HG03045 (cell line): ENCODE measurements at regions not wholly inside any gene's neighbourhood (a gene's known extent, or its start where the extent isn't known, plus 50 kb on each side); places are given as distances from the start of the nearest gene placed in this dataset.

Experiments used
- ATAC-seq: cut with Tn5 transposase; IDR thresholded peaks from one replicate; pipeline ENCODE4 v1.9.1; 2021; ENCODE audit warnings: mild to moderate bottlenecking, moderate library complexity; ENCODE audit not compliant: unreplicated experiment

- ATAC-seq: no peak
These were observed 269.4 kb downstream of the TCF7L2 start for GRCh38 chr10:113219446-113219845.

DNA sequence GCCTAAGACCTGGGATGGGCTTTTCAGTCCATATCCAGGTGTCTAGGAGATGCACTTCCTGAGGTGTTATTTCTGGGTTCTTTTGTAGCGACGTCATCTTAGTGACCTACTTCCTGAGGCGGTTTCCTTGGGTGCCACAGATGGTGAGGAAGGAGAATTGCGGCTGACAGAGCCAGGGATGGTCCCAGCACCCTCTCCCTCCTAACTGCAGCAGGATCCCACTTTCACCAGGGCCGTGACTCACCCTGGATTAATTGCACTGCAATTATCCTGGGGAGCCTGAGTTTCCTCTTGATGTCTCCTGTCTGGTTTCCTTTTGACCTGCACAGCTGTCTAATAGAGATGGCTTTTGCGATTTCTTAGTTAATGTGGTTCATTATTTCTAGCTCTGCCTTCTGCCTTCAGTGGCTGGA lies 271.7 kb downstream of the TCF7L2 start:
- ATAC-seq: no peak

GRCh38 chr10:113222207-113222606 lies 272.2 kb downstream of the TCF7L2 start:
- no peak for ATAC-seq

DNA sequence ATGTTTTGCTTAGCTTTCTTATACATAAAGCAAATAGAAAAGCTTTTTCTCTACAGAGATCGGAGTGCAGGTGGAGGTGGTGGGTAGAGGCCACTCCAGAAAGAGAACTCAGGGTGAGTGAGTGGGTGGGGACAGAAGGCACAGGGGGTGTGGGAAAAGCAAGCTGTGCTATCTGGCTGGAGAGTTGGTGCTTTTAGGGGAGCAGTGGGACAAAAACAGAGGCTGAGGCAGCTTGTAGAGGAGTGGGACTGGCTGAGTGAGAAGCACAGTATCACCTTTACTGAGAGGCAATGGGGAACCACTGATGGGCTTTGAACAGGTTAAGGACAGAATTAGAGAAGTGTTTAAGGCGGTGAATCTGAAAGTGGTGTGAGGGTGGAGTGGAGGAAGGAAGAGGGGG lies 275.3 kb downstream of the TCF7L2 start:
- ATAC-seq: no peak

DNA sequence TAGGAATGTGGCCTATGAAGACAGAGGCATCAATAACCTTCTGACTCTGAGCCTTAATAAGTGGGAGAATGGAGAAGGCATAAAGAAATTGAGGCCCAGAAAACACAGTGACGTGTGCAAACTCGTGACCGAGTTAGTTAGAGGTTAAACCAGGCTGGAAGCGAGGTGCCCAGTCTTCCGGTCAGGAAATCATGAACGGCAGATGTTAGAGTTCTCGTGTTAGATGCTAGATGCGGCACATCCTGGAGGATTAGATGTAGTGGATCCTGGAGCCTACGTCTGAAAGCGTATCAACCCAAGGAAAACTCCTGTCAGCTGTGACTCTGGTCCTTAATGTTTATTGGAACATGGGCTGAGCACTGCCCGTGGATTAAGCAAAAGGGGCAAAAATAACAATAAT lies 275.9 kb downstream of the TCF7L2 start:
- no peak for ATAC-seq

GRCh38 chr10:113226399-113226798 lies 276.4 kb downstream of the TCF7L2 start:
- ATAC-seq: no peak

GRCh38 chr10:113226831-113227445 lies 276.9 kb downstream of the TCF7L2 start:
- no peak for ATAC-seq

DNA sequence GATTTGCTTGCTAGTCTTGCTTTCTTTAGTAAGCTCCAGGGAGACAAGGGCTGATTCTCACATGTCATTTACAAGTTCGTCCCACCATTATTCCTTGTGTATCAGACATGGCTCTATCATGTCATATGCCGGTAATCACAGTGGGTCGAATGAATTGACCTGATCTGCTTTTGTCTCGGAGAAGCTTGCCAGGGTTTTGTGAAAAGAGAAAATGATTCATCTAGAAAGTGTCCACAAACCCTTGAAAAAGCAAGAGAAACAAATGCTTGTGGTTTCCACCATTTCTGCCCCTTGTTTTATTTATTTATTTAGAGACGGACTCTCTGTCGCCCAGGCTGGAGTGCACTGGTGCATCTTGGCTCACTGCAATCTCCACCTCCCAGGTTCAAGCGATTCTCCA lies 278.5 kb downstream of the TCF7L2 start:
- no peak for ATAC-seq

- ATAC-seq: no peak
These were observed 280.1 kb downstream of the TCF7L2 start for GRCh38 chr10:113230011-113230610.

- peak; percentile 56 for ATAC-seq
These were observed 283.0 kb downstream of the TCF7L2 start for GRCh38 chr10:113232928-113233511.

DNA sequence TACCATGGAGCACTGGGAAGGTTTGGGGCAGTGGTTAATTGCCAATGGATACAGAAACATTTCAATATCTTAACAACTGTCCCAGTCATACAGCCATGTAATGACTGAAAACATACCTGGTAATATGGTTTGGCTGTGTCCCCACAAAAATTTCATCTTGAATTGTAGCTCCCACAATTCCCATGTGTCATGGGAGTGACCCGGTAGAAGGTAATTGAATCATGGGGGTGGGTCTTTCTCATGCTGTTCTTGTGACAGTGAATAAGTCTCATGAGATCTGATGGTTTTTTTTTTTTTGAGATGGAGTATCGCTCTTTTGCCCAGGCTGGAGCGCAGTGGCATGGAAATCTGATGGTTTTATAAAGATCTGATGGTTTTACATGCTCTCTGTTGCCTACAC lies 284.4 kb downstream of the TCF7L2 start:
- ATAC-seq: no peak

DNA sequence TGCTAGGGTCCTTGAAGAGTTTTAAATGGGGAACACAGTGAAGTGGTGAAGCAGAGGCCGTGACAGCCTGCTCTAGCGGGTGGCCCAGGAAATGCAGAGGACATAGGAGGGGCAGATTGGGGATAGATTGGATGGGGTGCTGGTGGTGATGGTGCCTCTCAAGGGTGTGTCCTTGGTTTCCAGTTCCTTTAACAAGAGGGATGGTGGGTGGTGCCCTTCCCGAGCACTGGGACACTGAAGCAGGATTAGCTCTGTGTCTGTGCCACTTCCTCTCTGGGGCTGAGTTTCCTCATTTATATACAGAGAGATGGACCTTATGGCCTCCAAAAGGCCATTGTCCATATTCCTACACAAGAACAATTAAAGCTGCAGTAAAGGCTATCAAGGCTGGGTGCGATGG lies 285.5 kb downstream of the TCF7L2 start:
- no peak for ATAC-seq

DNA sequence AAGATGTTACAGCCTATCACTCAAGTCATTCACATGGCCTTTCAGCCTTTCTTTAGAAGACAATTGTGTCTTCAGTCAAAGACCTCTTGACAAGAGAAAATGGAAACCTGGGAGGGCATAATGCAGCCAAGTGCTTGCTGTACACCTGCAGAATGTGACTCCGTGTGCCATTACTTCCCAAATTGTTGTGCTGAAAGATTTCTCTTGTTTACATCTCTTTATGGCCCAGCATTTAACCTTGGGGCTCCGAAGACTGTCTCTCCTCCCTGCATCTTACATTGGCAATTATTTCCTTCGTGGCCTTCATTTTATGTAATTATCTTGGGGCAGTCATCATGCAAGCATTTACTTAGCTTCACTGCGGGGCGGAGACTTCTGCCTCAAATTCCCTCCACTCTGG lies 287.0 kb downstream of the TCF7L2 start:
- ATAC-seq: no peak

- ATAC-seq: no peak
These were observed 289.7 kb downstream of the TCF7L2 start for GRCh38 chr10:113239566-113240350.

DNA sequence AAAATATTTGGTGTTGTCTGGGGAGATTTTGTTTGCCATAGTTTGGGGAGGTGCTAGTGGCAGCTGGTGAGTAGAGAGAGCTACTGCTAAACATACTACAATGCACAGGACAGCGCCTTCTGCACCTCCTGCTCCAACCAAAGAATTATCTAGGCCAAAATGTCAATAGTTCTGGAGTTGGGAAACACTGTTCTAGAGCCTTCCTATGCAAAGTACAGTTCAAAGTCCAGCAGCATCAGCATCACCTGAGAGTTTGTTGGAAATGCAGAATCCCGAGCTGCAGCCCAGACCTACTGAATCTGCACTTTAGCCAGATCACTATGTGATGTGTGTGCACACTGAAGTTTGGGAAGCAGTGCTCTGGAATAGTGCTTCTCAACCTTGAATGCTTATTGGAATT lies 290.7 kb downstream of the TCF7L2 start:
- ATAC-seq: no peak

- no peak for ATAC-seq
These were observed 291.7 kb downstream of the TCF7L2 start for GRCh38 chr10:113241599-113242360.

DNA sequence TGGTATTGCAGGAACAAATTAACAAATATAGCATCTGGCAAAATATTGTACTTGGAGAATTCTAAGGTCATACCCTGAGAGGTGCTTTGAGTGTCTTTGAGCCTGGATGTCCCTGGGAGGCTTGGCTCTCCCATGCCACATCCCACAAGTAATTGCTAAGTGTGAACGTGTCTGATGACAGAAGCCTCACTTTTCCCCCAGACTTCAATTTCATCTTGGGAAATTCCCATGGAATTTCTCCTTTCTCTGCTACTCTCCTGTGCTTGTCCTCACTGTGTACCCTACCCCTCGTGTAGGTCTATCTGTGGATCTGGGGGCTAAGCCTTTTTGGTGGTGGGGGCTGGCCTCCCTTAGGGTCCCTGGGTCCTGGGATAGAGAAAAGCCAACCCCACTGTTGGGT lies 293.3 kb downstream of the TCF7L2 start:
- ATAC-seq: no peak

DNA sequence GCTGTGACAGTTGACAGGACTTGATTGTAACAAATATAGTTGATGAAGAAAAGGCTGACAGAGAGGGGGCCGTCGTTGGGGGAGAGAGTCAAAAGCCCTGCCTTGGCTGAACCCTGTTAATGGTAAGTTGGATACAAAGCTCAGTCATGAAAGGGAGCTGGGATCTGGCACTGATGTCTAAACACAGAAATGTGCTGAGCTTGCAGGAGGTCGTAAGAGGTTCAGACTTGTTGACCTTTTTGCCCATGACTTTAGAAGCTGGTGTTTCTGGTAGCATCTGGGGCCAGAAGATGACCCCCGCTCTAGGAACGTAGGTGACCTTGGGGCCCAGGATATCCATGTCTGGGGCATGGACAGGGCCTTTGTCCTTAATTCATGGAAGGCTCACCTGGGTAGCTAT lies 294.7 kb downstream of the TCF7L2 start:
- no peak for ATAC-seq

DNA sequence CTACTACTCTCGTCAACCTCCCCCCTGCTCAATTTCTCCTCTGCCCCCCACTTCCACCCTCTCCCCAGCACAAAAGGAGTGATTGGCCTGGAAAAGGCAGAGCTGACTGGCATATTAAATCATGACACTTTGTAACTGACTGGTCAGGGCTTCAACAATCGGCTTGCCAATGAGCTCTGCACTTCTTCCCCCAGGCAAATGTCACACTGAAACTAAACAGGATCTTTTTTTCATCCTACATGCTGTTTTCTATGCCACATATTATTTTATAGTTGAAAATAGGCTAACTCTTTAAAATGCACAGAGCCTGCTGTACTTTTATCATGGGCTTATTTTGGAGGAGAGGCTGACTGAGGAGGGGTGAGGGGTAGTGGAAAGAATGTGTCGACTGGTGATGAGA lies 295.2 kb downstream of the TCF7L2 start:
- ATAC-seq: no peak

GRCh38 chr10:113247050-113247449 lies 297.0 kb downstream of the TCF7L2 start:
- ATAC-seq: no peak
